PC-3 (cell line): ENCODE measurements at regions not wholly inside any gene's neighbourhood (a gene's known extent, or its start where the extent isn't known, plus 50 kb on each side); places are given as distances from the start of the nearest gene placed in this dataset.

ENCODE experiments used
- ATAC-seq: fragments of 200-7000 bp; cut with Tn5 transposase; 2 replicates; pipeline ENCODE4 v1.9.1; 2020; ENCODE audit warnings: mild to moderate bottlenecking, moderate library complexity
- BruUV-seq: library from RNA; stranded (reverse); fragments of 400-500 nt; replicated peaks from 2 replicates; lab custom pipeline; 2021; lab: Mats Ljungman, UMichigan
- CTCF ChIA-PET: fragments of 300-600 bp; sonication (Branson Sonifier 250); formaldehyde crosslinking; loops from one replicate; lab custom pipeline; 2022; ENCODE audit warnings: antibody characterized with exemption; lab: Charles Lee
- POLR2A ChIA-PET: fragments of 300-600 bp; sonication (Branson Sonifier 250); formaldehyde crosslinking; loops from one replicate; lab custom pipeline; 2022; ENCODE audit warnings: antibody characterized with exemption; ENCODE audit not compliant: unreplicated experiment; lab: Charles Lee
- DNase-seq: peaks from one replicate; pipeline ENCODE4 v3.0.0-alpha.2; 2015
- H2AFZ ChIP-seq: fragments of 300-600 bp; sonication (generic); 2 replicates; pipeline ENCODE4 v1.6.0; 2016; ENCODE audit warnings: antibody characterized with exemption, low read length
- H3F3A ChIP-seq: fragments of 300-600 bp; sonication (generic); one replicate; pipeline ENCODE4 v1.6.0; 2017; ENCODE audit warnings: antibody characterized with exemption, low read length, control low read depth, mild to moderate bottlenecking; ENCODE audit not compliant: unreplicated experiment
- H3K27ac ChIP-seq: fragments of 300-600 bp; sonication (generic); 2 replicates; pipeline ENCODE4 v1.5.1; 2016; ENCODE audit warnings: mild to moderate bottlenecking, low read length
- H3K27me3 ChIP-seq: fragments of 300-600 bp; sonication (generic); 2 replicates; pipeline ENCODE4 v1.6.1; 2016; ENCODE audit warnings: low read length, mixed read lengths
- H3K36me3 ChIP-seq: fragments of 300-600 bp; sonication (generic); 2 replicates; pipeline ENCODE4 v1.6.1; 2016; ENCODE audit warnings: low read depth, mixed run types, low read length, mixed read lengths
- H3K4me1 ChIP-seq: fragments of 300-600 bp; sonication (generic); 2 replicates; pipeline ENCODE4 v1.5.1; 2016; ENCODE audit warnings: low read length; ENCODE audit not compliant: insufficient read depth
- H3K4me2 ChIP-seq: fragments of 300-600 bp; sonication (generic); 2 replicates; pipeline ENCODE4 v1.6.0; 2016; ENCODE audit warnings: low read length
- H3K4me3 ChIP-seq: fragments of 300-600 bp; sonication (generic); 2 replicates; pipeline ENCODE4 v1.5.1; 2016; ENCODE audit warnings: mild to moderate bottlenecking, low read length, mixed read lengths
- H3K79me2 ChIP-seq: fragments of 300-600 bp; sonication (generic); 2 replicates; pipeline ENCODE4 v1.6.1; 2017; ENCODE audit warnings: low read length, mixed read lengths
- H3K9ac ChIP-seq: fragments of 300-600 bp; sonication (generic); 2 replicates; pipeline ENCODE4 v1.6.0; 2016; ENCODE audit warnings: mild to moderate bottlenecking, low read length
- H3K9me2 ChIP-seq: fragments of 300-600 bp; sonication (generic); replicated peaks from 2 replicates; pipeline ENCODE4 v1.6.1; 2016; ENCODE audit warnings: mixed run types, low read length, mixed read lengths
- H3K9me3 ChIP-seq: fragments of 300-600 bp; sonication (generic); 2 replicates; pipeline ENCODE4 v1.6.1; 2016; ENCODE audit warnings: low read length, mixed read lengths
- H4K20me1 ChIP-seq: fragments of 300-600 bp; sonication (generic); 2 replicates; pipeline ENCODE4 v1.6.1; 2016; ENCODE audit warnings: low read length, mixed read lengths
- EZH2 ChIP-seq: fragments of 300-600 bp; sonication (generic); IDR thresholded peaks from one replicate; pipeline ENCODE4 v1.6.1; 2017; ENCODE audit warnings: antibody characterized with exemption, mild to moderate bottlenecking, low read length; ENCODE audit not compliant: unreplicated experiment
- EZH2phosphoT487 ChIP-seq: fragments of 300-600 bp; sonication (generic); IDR thresholded peaks from 2 replicates; pipeline ENCODE4 v1.6.1; 2018; ENCODE audit warnings: mild to moderate bottlenecking, antibody characterized with exemption, low read length, borderline replicate concordance
- intact Hi-C: fragments of 100-400 bp; cut with micrococcal nuclease; formaldehyde crosslinking; loops from 2 replicates; pipeline ENCODE4 v1.9.0; 2023
- TF ChIP-seq, protein P1 (sequence below): fragments of 300-600 bp; sonication (generic); conservative IDR thresholded peaks from 2 replicates; pipeline ENCODE4 v1.5.1; 2017; ENCODE audit warnings: antibody characterized with exemption, low read depth, mild to moderate bottlenecking, low read length

GRCh38 chrX:7263330-7263729 lies 115.4 kb upstream of the PUDP start:
- CTCF ChIA-PET = no interaction called here
- H3K4me1 ChIP-seq = peaks cover 13% of the 10 kb centered on the region; the same call in 1 of the 2 replicates
- DNase-seq = peak; percentile 6

DNA sequence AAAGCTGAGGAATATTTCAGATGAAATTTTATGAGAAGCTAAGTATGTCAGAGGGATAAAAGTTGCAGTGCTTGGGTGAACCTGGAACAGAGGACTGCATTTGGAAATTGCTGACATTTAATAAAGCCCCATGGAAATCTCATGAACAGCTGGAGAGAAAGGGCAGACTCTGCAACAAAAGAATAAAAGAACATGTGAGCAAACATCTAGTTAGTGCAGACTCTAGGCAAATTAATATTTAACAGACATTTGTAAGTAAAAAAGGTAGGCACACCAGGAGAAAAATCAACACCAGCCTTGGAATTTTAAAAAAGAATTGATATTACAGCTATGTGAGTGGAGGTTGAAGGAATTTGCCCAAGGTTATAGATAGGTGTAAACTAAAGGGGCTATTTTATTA lies 114.6 kb upstream of the PUDP start:
- CTCF ChIA-PET = no interaction called here
- H3K36me3 ChIP-seq = no peaks in the 10 kb centered on the region
- POLR2A ChIA-PET = no interaction called here

More at GRCh38 chrX:7263330-7263729, 115.4 kb upstream of the PUDP start:
- H3K9me3 ChIP-seq = no peaks in the 10 kb centered on the region
- no peaks in the 10 kb centered on the region for H3K79me2 ChIP-seq
- no TSS peak for BruUV-seq
- no peak overlapping the region for H3K4me2 ChIP-seq
- H2AFZ ChIP-seq = no peak overlapping the region
- no peak overlapping the region for H3K4me3 ChIP-seq
- no peak for TF ChIP-seq EZH2phosphoT487
- no peak for TF ChIP-seq EZH2
- TF ChIP-seq, protein P1, sequence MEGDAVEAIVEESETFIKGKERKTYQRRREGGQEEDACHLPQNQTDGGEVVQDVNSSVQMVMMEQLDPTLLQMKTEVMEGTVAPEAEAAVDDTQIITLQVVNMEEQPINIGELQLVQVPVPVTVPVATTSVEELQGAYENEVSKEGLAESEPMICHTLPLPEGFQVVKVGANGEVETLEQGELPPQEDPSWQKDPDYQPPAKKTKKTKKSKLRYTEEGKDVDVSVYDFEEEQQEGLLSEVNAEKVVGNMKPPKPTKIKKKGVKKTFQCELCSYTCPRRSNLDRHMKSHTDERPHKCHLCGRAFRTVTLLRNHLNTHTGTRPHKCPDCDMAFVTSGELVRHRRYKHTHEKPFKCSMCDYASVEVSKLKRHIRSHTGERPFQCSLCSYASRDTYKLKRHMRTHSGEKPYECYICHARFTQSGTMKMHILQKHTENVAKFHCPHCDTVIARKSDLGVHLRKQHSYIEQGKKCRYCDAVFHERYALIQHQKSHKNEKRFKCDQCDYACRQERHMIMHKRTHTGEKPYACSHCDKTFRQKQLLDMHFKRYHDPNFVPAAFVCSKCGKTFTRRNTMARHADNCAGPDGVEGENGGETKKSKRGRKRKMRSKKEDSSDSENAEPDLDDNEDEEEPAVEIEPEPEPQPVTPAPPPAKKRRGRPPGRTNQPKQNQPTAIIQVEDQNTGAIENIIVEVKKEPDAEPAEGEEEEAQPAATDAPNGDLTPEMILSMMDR = no peak
- POLR2A ChIA-PET = interaction anchor here (0.6 kb wide), 1 partner anchor 18 kb away, joined by 45 read pairs; no protein-coding TSS in a partner anchor
- no peaks in the 10 kb centered on the region for H3K27me3 ChIP-seq
- no peaks in the 10 kb centered on the region for H4K20me1 ChIP-seq
- no peak overlapping the region for H3K27ac ChIP-seq
- no peak overlapping the region for H3K9ac ChIP-seq
- H3K36me3 ChIP-seq = no peaks in the 10 kb centered on the region
- intact Hi-C loops = loop anchor here (5.0 kb wide), 1 partner anchor 106 kb away; no protein-coding TSS in a partner anchor
- no peaks in the 10 kb centered on the region for H3K9me2 ChIP-seq
- peak; percentile 32; the same call in 1 of the 2 replicates for ATAC-seq
- no peaks in the 10 kb centered on the region for H3F3A ChIP-seq

More for the DNA sequence above, 114.6 kb upstream of the PUDP start:
- no peaks in the 10 kb centered on the region for H3K9me2 ChIP-seq
- H4K20me1 ChIP-seq = no peaks in the 10 kb centered on the region
- H3K4me3 ChIP-seq = no peak overlapping the region
- intact Hi-C loops = loop anchor here (5.0 kb wide), 1 partner anchor 105 kb away; no protein-coding TSS in a partner anchor
- no peaks in the 10 kb centered on the region for H3K9me3 ChIP-seq
- no peak overlapping the region for H3K27ac ChIP-seq
- H3K27me3 ChIP-seq = no peaks in the 10 kb centered on the region
- H3K79me2 ChIP-seq = no peaks in the 10 kb centered on the region
- TF ChIP-seq EZH2phosphoT487 (no peak), EZH2 (no peak)
- TF ChIP-seq, protein P1 = no peak
- no peaks in the 10 kb centered on the region for H3F3A ChIP-seq
- DNase-seq (no peak), ATAC-seq (no peak)
- BruUV-seq = no TSS peak
- no peak overlapping the region for H2AFZ ChIP-seq
- no peak overlapping the region for H3K9ac ChIP-seq
- H3K4me1 ChIP-seq = peaks cover 13% of the 10 kb centered on the region; the same call in 1 of the 2 replicates
- no peak overlapping the region for H3K4me2 ChIP-seq
